Body of pancreas (tissue), 4 donors: ENCODE measurements at regions not wholly inside any gene's neighbourhood (a gene's known extent, or its start where the extent isn't known, plus 50 kb on each side); places are given as distances from the start of the nearest gene placed in this dataset.

Source experiments
- CTCF ChIP-seq, 7 experiments: fragments of 450-650 bp in 4 of 7; fragments of 200-600 bp in 3 of 7; sonication (generic) in 3 of 7; IDR thresholded peaks; one replicate each; pipeline ENCODE4 v1.5.1; 2016 to 2019; ENCODE audit warnings: antibody characterized with exemption in 7 of 7
- POLR2A ChIP-seq, 3 donors: fragments of 450-650 bp; IDR thresholded peaks; one replicate each; pipeline ENCODE4 v1.6.1; 2016; ENCODE audit warnings: antibody characterized with exemption in 3 of 3, mild to moderate bottlenecking in 2 of 3

GRCh38 chr2:120452945-120453634 is 107.2 kb downstream of the INHBB start:
- no peak for TF ChIP-seq POLR2A (IDR thresholded peaks at IDR 0.05)
- TF ChIP-seq CTCF (IDR thresholded peaks at IDR 0.05) = no peak
